Ascending aorta (tissue), 2 donors: ENCODE measurements at regions not wholly inside any gene's neighbourhood (a gene's known extent, or its start where the extent isn't known, plus 50 kb on each side); places are given as distances from the start of the nearest gene placed in this dataset.

ENCODE experiments used
- DNase-seq, 2 donors: peaks; one replicate each; pipeline ENCODE4 v3.0.0-alpha.2; 2019; ENCODE audit warnings: low spot score in 2 of 2
- H3K27ac ChIP-seq, 2 donors: fragments of 200-600 bp; sonication (generic); one replicate each; pipeline ENCODE4 v1.5.1; 2016 to 2017; ENCODE audit warnings: mild to moderate bottlenecking in 1 of 2
- H3K27me3 ChIP-seq: fragments of 200-600 bp; sonication (generic); one replicate; pipeline ENCODE4 v1.5.1; 2017
- H3K36me3 ChIP-seq, 2 donors: fragments of 200-600 bp; sonication (generic); one replicate each; pipeline ENCODE4 v1.5.1; 2016
- H3K4me1 ChIP-seq, 2 donors: fragments of 200-600 bp; sonication (generic); one replicate each; pipeline ENCODE4 v1.5.1; 2016 to 2017; ENCODE audit warnings: mild to moderate bottlenecking in 1 of 2
- H3K4me3 ChIP-seq, 2 donors: fragments of 200-600 bp; sonication (generic); one replicate each; pipeline ENCODE4 v1.5.1; 2016 to 2017; ENCODE audit warnings: mild to moderate bottlenecking in 1 of 2
- H3K9me3 ChIP-seq, 2 donors: fragments of 200-600 bp; sonication (generic); one replicate each; pipeline ENCODE4 v1.5.1; 2016
- intact Hi-C: fragments of 100-400 bp; cut with DNase I; formaldehyde crosslinking; loops from one replicate; pipeline ENCODE4 v1.15.1; 2023
- TF ChIP-seq, protein P1 (sequence below), 3 experiments: fragments of 200-600 bp in 2 of 3; fragments of 450-650 bp in 1 of 3; sonication (generic) in 2 of 3; IDR thresholded peaks; one replicate each; pipeline ENCODE4 v1.5.1; 2016 to 2019; ENCODE audit warnings: antibody characterized with exemption in 3 of 3, mild to moderate bottlenecking in 1 of 3, moderate library complexity in 1 of 3

DNA sequence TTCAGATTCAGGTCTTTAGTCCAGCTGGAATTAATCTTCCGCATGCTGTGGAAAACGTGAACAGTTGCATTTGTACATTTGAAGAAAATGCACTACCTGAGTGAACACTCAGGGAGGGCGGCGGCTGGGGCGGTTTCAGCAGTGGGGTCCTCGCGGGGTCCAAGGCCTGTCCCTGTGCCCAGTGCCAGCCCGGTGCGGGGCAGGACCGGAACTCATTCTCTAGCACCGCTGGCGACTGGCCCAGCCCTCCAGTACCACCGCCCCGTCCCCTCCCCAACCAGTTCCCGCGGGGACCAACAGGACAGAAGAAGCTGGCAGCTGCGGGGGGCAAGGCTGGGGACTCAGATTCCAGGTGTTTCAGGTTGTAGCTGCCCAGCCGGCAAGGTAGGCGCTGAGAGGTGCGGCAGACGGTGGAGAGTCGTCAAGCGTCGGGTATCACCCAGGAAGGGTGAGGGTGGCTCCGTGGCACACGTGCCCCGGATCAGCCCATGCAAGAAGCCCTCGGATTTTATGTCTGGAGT lies 72.2 kb upstream of the ARNT2 start:
- TF ChIP-seq, protein P1, sequence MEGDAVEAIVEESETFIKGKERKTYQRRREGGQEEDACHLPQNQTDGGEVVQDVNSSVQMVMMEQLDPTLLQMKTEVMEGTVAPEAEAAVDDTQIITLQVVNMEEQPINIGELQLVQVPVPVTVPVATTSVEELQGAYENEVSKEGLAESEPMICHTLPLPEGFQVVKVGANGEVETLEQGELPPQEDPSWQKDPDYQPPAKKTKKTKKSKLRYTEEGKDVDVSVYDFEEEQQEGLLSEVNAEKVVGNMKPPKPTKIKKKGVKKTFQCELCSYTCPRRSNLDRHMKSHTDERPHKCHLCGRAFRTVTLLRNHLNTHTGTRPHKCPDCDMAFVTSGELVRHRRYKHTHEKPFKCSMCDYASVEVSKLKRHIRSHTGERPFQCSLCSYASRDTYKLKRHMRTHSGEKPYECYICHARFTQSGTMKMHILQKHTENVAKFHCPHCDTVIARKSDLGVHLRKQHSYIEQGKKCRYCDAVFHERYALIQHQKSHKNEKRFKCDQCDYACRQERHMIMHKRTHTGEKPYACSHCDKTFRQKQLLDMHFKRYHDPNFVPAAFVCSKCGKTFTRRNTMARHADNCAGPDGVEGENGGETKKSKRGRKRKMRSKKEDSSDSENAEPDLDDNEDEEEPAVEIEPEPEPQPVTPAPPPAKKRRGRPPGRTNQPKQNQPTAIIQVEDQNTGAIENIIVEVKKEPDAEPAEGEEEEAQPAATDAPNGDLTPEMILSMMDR (IDR thresholded peaks at IDR 0.05) = no peak
- no peak overlapping the region for H3K27ac ChIP-seq
- no peaks in the 10 kb centered on the region for H3K4me1 ChIP-seq
- no peaks in the 10 kb centered on the region for H3K36me3 ChIP-seq
- no peaks in the 10 kb centered on the region for H3K27me3 ChIP-seq
- no peak overlapping the region for H3K4me3 ChIP-seq
- no peak for DNase-seq
- intact Hi-C loops = no loop called here
- no peaks in the 10 kb centered on the region for H3K9me3 ChIP-seq

DNA sequence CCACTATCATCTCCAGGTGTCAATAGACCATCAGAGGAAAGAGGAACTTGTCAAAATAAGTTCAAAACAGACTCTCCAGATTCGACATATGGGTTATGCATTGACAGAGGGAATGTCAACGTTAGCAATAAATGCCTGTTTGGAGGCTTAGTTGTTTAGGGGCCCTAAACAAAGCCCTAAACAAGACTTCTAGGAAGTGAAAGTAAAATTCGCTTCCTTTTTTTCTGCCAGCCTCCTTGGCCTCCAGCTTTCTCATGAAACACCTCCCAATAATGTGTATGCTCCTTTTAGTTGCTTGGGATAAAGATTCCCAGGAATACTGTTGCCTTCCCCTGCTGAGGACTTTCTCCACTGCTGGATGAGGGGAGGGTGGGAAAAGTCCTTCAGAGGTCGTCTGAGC lies 70.9 kb upstream of the ARNT2 start:
- DNase-seq = no peak
- TF ChIP-seq, protein P1 (IDR thresholded peaks at IDR 0.05) = no peak
- Histone ChIP-seq H3K36me3 (no peaks in the 10 kb centered on the region), H3K4me3 (no peak overlapping the region), H3K27ac (no peak overlapping the region), H3K27me3 (no peaks in the 10 kb centered on the region), H3K4me1 (no peaks in the 10 kb centered on the region), H3K9me3 (no peaks in the 10 kb centered on the region)
- intact Hi-C loops = no loop called here

- no peak for DNase-seq
- intact Hi-C loops = no loop called here
- Histone ChIP-seq H3K27me3 (no peaks in the 10 kb centered on the region), H3K4me3 (no peak overlapping the region), H3K4me1 (no peaks in the 10 kb centered on the region), H3K36me3 (no peaks in the 10 kb centered on the region), H3K9me3 (no peaks in the 10 kb centered on the region), H3K27ac (no peak overlapping the region)
- TF ChIP-seq, protein P1 (IDR thresholded peaks at IDR 0.05) = no peak
These were observed 69.7 kb upstream of the ARNT2 start for GRCh38 chr15:80334521-80334920.

GRCh38 chr15:80339601-80340000 lies 64.6 kb upstream of the ARNT2 start:
- no peaks in the 10 kb centered on the region for H3K4me1 ChIP-seq
- H3K4me3 ChIP-seq = no peak overlapping the region
- H3K27me3 ChIP-seq = no peaks in the 10 kb centered on the region
- no peaks in the 10 kb centered on the region for H3K9me3 ChIP-seq
- intact Hi-C loops = no loop called here
- TF ChIP-seq, protein P1 (IDR thresholded peaks at IDR 0.05) = no peak
- H3K27ac ChIP-seq = no peak overlapping the region
- DNase-seq = no peak
- no peaks in the 10 kb centered on the region for H3K36me3 ChIP-seq

- no peaks in the 10 kb centered on the region for H3K36me3 ChIP-seq
- TF ChIP-seq, protein P1 (IDR thresholded peaks at IDR 0.05) = no peak
- no peak overlapping the region for H3K4me3 ChIP-seq
- H3K9me3 ChIP-seq = no peaks in the 10 kb centered on the region
- no peak for DNase-seq
- H3K27me3 ChIP-seq = no peaks in the 10 kb centered on the region
- intact Hi-C loops = no loop called here
- no peaks in the 10 kb centered on the region for H3K4me1 ChIP-seq
- H3K27ac ChIP-seq = no peak overlapping the region
These were observed 62.0 kb upstream of the ARNT2 start for GRCh38 chr15:80342148-80342547.

- no peak for DNase-seq
- Histone ChIP-seq H3K27me3 (no peaks in the 10 kb centered on the region), H3K36me3 (no peaks in the 10 kb centered on the region), H3K4me1 (no peaks in the 10 kb centered on the region), H3K9me3 (no peaks in the 10 kb centered on the region), H3K4me3 (no peak overlapping the region), H3K27ac (no peak overlapping the region)
- intact Hi-C loops = no loop called here
- TF ChIP-seq, protein P1 (IDR thresholded peaks at IDR 0.05) = no peak
These were observed 60.6 kb upstream of the ARNT2 start for GRCh38 chr15:80343554-80343992.
